Activated CD4-positive, alpha-beta T cell treated with anti-CD3 and anti-CD28 coated beads, Interleukin-2, amount 50 U/mL, for 48 hours (primary cell): ENCODE measurements at regions not wholly inside any gene's neighbourhood (a gene's known extent, or its start where the extent isn't known, plus 50 kb on each side); places are given as distances from the start of the nearest gene placed in this dataset.
A peak's percentile ranks its signal among the peaks of the same experiment; 100 is the strongest.

ENCODE experiments used
- DNase-seq, 2 experiments: peaks; one replicate each; pipeline ENCODE4 v3.0.0-alpha.2; 2020

DNA sequence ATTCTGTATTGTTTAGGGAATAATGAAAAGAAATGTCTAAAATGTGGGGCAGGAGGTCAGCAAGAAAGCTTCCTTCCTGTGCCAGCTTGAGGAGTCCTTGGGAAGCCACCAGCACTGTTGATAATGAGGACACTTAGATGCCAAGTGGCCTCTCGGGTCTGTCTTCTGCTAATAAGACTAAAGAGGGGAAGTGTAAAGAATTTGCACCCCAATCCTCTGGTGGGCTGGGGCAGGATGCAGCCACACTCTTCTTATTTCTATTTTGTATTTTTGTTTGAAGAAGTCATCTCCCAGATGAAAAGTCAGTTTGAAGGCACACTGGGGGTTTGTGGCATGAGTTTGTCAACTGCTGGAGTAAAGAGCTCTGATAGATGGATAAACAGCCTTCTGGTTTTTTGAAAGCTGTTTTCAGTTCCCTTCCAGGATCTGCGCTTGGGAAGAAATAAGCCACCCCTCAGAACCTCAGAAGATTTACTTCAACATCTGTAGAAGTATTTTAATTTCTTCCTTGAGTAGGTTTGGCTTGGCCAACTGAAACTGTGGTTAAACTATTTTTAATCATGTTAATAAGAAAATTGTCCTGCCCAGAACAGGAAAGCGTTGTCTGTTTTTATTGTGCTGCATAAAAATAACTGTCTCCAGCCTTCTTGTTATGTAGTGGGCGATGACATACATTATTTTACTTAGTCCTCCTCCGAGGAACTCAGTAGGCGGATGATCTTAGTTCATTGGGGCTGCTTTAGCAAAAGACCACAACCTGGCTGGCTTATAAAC, 128.8 kb upstream of the GPR26 start:
- no peak for DNase-seq

DNA sequence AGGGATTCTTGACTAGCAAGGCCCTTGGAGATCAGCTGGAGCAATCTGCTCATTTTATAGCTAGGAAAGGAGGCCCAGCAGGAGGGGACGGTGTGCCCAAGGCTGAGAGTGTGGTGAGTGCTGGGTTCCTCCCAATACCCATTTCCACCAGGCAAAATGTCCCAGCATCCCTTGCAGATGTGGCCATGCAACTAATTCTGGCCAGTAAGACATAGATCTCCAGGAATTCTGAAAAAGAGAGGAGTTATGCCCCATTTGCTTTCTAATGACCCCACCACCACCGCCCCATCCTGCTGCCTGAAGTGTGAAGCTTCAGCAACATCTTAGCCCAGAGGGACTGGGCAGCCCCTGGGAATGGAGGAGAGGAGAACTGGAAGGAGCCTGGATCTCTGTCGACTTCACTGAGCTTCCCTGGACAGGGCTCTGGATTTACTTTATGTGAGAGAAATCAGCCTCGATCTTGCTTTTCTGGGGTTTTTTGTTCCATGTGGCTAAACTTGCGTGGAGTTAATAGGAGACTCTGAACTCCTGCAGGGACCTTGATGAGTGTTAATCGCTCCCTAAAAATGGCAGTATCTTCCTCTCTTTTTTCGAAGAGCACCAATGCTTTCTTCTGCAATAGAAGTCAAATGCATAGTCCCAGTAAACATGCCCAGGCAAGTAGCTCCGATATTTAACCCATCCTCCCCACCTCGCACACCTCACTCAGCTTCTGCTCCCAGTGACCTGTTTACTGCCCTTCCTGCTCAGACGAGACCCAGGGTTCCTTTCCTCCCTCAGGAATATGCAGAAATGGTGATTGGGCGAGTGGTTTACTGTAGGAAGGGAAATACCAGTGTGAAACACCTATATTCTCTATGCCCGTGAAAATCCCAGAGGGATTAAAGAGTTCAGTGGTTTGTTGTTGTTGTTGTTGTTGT, 127.5 kb upstream of the GPR26 start:
- no peak for DNase-seq

DNA sequence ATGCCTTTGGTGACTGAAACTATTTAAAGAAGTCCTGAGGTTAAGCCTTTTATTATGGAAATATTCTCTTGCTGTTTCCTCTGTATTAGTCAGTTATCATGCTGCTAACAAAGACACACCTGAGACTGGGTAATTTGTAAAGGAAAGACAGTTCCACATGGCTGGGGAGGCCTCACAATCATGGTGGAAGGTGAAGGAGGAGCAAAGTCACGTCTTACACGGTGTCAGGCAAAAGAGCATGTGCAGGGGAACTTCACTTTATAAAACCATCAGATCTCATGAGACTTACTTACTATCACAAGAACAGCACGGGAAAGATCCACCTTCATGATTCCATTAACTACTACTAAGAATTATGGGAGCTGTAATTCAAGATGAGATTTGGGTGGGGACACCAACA, 121.2 kb upstream of the GPR26 start:
- DNase-seq = no peak

DNA sequence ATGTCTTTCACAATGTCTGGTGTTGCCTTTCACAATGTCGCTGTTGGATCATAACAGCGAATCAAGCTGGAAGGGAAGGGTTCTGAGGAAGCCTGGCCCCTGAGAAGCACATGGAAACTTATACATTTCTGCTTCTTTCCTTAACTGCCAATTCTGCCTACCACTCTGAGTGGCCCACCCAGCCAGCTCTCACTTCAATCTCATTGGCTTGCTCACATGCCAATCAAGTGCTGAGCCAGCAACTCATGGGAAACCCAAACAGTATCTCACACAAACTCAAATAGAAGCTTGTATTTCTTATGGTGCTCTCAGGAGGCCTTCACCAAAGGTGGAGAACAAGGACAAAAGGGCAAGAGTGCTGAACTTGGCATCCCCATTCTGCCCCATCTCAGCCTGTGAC, 117.4 kb upstream of the GPR26 start:
- no peak for DNase-seq

DNA sequence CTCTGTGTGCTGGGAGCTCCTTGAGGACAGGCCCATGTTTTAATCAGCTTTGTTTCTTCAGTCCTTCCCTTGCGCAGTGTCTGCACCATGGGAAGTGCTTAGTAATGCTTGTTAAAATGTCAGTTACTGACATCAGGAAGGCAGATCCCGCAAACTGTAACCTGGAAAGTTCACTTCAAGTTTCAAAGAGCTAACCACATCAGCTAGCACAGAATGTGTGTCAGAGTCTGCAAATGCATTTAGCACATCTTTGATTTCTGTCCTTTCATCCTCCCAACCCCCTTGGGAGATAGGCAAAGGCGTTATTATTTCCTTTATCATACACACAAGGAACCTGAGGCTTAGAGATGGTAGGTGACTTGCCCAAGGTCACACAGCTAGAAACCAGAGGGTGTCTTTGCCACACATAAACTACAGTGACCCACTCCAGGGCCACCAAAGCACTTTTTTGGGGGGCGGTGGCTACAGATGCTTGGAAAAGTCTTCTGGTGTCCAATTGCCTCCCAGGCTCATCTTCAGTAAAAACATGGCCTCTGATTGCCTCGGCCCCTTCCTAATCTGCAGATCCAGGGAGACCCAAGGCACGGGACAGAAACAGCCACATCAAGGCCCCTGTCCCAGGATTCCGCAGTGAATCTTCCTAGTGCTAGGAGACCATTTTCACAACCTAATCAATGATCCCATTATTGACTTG, 116.2 kb upstream of the GPR26 start:
- no peak for DNase-seq

DNA sequence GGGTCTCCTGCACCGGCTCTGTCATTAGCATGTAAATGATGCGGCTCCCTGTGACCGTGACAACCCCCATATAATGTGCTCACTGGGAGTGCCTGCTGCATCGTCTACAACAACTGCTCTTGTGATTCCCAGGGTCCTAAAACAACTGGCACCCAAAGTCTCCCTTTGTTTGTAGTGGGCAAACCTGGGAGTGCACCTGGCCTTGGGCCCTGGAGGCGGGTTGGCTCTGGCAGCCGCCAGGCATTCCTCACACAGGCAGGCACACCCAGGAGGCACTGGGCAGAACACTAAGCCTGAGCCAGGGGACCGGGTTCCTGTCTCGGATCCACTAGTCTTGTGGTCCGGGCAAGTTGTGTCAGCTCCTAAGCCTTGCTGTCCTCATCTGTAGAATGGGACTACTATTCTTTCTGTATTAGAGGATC, 115.5 kb upstream of the GPR26 start:
- DNase-seq = no peak

DNA sequence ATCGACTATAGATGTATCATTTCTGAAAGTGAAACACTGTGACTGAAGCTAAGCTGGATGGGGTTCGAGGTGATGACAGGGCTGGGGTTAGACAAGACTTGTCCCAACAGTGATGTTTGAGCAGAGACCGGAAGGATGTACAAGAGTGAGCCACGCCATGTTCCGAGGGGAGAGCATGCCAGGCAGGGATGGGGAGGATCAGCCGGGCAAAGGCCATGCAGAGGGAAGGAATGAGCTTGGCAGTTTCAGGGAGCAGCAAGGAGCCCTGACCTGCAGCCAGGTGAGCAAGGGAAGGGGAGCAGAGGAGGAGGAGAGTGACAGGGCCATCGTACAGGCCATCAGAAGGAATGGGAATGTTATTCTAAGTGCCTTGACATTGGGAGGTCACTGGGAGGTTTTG, 114.9 kb upstream of the GPR26 start:
- DNase-seq = no peak

DNA sequence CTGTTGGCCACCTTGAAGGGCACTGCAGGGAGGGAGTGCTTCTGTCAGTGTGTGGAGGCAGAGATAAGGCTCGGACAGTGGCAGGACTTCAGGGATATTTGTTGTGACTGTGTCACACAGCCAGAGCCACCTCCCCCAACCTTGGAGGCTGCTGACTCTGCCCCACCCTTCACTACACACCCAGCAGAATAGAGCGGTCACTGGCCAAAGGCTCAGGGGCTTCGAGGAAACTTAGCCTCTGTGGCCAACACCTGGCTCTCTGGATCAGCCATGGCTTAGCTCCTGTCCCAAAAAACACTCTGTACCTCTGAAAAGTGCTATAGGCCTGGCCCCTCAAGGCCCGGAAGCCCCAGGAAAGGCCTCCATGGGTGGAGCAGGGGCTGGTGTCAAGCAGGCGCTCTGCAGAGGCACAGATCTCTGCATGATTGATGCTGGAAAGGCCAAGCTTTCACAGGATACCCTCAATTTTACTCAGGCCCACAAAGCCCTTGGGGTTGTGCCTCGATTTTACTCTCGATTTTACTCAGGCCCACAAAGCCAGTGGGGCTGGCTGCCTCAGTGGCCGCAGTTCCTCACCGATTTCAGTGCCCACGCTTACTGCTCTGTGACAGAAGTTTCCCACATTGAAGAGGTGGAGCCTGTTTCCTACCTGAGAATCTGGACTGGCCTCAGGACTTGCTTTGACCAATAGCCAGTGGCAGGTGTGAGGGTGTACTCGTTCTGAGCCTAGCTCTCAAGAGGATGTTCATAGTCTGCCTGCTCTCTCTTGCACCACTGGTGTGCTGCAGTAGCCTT, 113.2 kb upstream of the GPR26 start:
- no peak for DNase-seq

DNA sequence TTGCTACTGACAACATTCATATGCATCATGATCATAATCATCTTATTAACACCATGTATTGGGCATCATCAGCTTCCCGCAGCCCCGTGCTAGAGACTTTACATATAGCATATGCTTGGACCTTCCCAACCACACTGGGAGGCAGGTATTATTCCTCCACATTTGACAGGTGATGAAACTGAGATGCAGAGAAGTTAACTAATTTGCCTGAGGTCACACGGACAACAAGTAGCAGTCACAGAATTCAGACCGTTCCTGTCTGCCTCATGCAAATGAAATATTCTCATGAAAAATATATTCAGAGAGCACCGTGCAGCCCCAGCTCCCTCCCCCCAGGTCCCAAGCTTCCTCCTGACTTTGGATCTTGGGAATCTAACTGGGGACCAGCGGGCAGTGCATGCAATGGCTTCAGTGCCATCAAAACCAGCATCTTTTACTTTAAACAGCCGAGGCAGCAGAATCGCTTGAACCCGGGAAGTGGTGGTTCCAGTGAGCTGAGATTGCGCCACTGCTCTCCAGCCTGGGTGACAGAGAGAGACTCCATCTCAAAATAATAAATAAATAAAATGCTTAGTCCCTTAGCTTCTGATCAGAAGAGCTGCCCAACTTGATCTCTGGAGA, 112.2 kb upstream of the GPR26 start:
- no peak for DNase-seq

DNA sequence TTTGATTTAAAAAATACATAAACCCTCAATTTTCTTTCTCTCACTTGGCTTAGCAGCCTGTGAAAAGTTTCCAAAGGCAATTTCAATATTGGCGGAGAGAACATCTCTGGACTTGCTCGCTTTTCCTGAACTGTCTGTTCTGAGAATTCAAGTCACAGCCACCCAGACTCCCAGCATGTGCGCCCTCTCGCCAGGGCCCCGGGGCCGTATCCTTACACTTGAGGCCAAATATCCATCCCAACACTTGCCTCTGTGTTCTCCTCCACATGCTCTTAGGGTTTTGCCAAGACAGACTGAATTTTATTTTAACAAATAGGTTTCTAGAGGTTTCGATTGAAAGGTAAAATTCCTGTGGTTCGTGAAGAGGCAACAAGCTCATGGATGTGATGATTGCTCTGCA, 111.5 kb upstream of the GPR26 start:
- no peak for DNase-seq

DNA sequence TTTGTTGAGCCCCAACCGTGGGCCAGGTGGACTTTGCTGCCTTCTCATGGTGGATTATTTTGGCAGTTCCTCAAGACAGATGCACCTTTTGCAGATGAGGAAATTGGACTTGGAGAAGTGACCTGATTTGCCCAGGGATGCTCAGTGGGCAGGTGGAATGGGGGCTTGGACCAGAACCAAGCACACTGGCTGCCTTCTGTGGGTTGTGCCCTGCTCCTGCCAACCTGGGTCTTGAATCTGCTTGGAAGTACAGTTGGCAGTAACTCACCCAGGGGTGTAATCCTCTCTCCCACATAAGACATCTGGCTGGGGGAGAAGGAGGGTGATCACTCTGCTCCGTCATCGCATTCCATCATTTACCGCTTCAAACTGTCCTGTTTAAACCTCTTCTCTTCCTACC, 110.5 kb upstream of the GPR26 start:
- no peak for DNase-seq

DNA sequence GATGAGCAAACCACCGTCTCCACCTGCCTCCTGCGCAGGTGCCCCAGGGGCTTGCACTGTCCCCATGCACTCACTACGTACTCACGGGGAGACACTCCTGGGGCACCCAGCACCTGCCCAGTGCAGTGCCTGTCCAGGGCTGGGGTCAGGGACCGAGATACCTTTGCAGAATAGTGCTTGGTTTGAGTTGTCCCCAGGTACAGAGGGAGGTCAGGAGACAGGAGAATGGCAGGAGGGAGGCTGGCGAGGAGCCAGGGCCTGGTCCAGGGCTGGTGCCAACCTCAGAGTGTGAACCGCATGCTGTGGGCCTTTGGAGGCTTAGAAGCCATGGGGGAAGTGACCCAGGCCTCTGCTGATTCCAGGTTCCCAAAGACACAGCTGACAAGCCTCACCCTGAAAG, 110.1 kb upstream of the GPR26 start:
- DNase-seq = no peak

DNA sequence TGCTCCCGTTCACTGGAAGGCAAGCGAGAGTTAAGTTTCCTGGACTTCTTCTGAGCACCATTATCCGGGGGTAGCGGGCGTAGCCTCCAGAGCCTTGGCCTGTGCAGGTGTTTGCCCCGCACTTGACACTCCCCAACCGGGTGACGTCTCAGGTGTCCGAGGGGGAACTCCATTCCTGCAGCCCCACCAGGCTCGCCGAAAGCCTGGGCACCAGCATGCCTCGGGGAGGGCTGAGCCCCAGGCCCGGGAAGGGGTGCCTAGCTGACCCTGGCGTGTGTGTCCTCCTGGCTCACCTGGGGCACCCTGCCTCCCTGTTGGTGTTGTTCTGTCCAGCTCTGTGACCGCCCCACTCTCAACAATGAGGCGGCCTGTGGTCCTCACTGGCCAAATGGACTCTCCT, 109.4 kb upstream of the GPR26 start:
- DNase-seq = no peak

DNA sequence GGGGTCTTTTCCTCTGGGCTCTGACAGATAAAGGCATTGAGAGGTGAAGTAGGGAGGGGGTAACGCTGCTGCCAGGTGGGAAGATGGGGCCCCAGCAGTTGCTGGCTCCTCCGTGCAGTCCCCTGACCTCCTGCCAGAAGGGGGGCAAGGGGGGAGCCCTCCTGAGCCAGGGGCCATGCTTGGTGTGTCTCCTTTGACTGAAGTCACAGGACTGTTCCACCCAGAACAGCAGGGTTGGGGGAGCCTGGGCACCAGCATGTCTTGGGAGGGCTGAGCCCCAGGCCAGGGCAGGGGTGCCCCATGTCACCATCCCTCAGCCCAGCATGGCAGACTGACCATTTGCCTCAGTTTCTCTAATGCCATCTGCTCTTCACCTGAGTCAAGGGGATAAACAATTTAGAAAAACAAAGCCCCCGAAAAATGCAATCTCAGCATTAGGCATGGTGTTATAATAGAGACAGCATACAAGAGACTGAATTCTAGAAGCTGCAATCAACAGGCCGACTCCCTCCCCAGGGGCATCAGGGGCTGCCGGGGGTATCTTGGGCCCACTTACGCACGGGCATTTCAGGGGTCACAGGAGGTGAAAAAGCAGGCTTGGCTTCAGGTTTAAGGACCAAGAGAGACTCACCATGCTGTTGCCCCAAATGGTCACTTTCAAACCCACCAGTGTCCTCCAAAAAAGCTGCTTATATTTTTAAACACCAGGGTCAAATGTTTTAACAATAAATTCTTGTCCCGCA, 108.6 kb upstream of the GPR26 start:
- DNase-seq = no peak

DNA sequence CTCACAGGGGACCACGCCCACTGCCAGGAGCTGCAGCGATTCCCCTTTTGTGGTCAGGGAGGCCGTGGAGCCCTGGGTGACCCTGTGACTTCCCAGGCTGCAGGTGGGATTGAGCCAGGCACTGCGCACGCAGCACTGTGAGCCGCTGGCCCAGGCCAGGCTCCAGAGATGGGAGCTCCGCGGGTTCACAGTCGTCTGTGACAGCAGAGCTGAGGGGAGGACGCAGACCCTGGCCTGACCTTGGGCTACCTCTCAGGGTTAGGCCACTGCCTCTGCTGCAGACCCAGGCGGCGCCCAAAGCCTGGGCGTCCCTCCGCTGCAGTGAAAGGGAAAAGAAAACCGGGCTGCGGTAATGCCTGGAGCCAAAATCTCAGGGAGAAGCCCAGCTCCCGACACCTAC, 107.5 kb upstream of the GPR26 start:
- no peak for DNase-seq

DNA sequence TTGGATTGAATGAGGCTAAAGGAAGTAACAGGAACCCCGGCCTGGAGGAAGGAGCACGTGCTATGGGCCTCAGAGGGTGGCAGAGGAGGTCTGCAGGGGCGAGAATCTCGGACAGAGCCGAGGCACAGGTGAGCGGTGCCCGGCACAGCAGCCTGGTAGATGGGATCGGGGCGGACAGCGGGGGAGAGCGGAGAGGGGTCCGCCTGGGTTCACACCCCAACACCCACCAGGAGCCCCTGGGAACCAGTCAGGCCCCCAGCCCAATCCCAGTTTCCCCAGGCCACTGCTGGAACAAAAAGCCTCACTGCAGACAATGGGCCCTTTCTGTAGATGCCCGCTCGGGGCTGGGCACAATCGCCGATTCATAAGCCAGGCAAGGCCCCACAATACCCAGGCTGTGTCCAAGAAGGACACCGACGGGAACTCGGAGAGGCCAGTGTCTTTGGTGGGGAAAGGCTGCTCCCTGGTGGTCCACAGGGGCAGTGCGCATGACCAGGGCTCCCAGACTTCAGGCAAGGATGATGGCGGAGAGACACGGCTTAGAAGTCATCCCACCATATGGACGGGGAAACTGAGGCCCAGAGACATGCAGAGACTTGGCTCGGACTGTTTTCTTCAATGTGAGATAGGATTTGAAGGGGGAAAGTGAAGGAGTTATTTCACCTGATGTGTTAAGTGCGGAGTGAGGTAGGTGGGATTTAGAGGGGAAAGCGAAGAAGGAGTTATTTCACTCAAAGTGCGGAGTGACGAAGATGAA, 106.9 kb upstream of the GPR26 start:
- DNase-seq = peak; percentile 70 to 74

DNA sequence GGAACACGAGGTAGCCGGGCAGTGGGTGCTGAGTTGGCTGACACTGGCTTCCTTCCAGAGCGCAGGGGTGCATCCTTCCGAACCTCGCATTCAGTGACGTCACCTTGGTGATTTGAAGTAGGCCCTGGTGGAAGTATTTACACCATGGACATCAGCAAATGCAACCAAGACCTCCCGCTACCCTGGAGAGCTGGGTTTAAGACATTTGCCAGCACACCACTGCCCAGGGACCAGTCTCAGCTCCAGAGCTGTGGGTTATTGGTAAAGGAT, 106.4 kb upstream of the GPR26 start:
- DNase-seq = no peak

DNA sequence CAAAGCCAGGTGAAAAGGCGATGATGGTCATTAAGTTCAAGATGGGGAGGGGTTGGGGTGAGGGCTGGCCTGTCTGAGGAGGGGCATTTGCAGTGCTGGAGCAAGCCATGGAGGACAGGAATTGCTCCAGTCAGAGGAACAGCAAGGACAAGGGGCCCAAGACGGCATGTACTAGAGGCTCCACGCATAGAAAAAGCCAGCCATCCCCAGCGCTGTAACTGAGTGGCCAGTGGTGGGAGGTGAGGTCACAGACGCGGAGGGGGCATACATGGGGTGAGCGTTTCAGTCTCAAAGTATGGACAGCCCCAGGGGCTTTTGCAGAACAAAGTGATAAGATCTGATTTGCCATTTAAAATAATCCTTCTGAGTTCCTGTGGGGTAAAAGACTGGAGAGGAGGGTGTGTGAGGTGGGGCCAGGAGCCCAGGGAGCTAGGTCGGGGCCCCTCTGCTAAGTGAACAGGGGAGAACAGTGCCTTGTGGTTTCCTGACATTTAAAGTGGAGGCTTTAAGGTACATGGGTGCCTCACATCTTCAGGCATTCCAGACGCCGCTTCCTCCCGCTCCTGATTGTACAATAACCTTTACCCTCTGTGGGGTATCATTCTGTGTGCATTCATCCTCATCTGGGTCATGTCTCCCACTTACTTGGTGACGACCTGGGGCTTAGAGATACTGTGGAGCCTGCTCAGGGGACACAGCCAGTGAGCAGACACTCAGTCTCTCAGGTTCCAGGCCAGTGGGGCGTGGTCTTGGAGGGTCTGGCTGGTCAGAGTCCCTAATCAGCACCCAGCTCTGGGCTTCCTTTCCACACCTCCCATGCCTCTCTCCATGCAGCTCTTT, 105.6 kb upstream of the GPR26 start:
- DNase-seq = no peak

DNA sequence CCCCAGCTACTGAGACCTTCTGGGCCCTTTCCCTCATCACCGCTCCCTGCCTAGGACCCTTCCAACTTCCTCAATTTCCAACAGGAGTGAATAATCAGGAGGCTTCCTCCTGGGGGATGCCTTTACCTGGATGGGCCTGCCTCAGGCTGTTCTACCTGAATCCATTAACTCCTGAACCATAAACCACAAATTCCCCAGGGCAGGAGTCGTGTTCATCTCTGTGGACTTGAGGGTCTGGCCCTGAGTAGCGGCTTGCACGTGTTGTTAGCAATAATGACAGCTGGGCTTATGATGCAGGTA, 105.1 kb upstream of the GPR26 start:
- DNase-seq = no peak

DNA sequence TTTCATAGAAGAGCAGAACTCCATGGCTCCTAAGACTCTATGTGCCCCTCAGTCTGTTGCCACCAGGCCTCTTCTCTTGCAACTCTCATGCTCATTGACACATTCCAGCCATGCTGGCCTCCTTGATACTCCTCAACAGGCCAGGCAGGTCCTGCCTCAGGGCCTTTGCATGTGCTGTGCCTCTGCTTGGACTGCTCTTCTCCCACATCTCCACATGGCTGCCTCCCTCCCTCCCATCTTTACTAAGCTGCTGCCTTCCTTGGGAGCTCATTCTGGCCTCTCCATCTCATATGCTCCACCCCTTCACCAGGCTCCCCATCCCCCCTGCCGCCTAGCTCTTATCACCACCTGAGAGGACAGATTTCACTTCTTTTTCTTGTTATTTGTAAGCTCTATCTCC, 103.8 kb upstream of the GPR26 start:
- no peak for DNase-seq
